ENCODE measurements at regions not wholly inside any gene's neighbourhood (a gene's known extent, or its start where the extent isn't known, plus 50 kb on each side); places are given as distances from the start of the nearest gene placed in this dataset.

DNA sequence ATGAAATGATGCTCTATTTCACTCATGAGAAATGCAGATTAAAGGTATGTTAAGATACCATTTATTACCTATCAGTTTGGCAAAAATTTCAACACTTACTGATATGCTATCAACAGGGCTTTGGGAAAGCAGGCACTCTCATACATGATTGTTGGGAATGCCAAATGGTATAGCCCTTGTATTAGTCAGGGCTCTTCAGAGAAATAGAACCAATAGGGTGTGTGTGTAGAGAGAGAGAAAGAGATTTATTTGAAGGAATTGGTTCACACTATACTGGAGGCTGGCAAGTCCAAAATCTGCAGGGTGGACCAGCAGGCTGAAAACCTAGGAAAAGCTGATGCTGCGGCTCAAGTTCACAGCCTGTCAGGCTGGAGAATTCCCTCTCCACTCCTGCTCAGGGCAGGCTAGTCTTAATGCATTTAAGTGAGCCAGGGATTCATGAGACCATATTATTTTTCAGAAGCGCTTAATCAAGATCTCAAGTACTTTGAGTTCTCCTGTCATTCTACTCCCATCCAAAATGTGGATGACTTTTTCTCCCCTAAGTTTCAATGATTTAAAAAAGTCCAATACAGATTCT lies 72.4 kb downstream of the NHLRC3 start:
- H3K4me3 ChIP-seq (ENCODE audit: low read length) = no peak overlapping the region
- TF ChIP-seq, protein P1, sequence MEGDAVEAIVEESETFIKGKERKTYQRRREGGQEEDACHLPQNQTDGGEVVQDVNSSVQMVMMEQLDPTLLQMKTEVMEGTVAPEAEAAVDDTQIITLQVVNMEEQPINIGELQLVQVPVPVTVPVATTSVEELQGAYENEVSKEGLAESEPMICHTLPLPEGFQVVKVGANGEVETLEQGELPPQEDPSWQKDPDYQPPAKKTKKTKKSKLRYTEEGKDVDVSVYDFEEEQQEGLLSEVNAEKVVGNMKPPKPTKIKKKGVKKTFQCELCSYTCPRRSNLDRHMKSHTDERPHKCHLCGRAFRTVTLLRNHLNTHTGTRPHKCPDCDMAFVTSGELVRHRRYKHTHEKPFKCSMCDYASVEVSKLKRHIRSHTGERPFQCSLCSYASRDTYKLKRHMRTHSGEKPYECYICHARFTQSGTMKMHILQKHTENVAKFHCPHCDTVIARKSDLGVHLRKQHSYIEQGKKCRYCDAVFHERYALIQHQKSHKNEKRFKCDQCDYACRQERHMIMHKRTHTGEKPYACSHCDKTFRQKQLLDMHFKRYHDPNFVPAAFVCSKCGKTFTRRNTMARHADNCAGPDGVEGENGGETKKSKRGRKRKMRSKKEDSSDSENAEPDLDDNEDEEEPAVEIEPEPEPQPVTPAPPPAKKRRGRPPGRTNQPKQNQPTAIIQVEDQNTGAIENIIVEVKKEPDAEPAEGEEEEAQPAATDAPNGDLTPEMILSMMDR (IDR thresholded peaks at IDR 0.05; ENCODE audit: insufficient read depth, low read depth, low read length, missing control alignments) = no peak
- no peak for DNase-seq (ENCODE audit: low read depth)

DNA sequence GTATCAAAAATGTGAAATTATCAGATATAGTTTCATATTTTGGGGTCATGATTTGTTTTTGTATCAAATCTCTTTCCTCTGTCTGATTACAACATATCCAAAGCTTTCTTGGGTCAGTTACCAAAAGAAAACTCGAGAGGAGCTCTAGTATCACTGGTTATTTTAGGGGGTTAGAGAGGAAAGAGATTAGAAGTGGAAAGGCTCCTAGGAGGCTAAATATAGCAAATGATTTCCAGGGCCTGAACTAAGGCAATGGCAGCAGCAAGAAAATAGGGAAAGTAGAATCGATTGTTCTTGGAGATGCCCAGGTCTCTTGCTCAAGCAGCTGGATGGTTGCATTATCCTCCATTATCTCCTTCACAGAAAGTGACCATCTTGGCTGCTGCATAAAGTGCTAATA lies 72.9 kb downstream of the NHLRC3 start:
- no peak overlapping the region for H3K4me3 ChIP-seq (ENCODE audit: low read length)
- no peak for DNase-seq (ENCODE audit: low read depth)
- TF ChIP-seq, protein P1 (IDR thresholded peaks at IDR 0.05; ENCODE audit: insufficient read depth, low read depth, low read length, missing control alignments) = no peak

DNA sequence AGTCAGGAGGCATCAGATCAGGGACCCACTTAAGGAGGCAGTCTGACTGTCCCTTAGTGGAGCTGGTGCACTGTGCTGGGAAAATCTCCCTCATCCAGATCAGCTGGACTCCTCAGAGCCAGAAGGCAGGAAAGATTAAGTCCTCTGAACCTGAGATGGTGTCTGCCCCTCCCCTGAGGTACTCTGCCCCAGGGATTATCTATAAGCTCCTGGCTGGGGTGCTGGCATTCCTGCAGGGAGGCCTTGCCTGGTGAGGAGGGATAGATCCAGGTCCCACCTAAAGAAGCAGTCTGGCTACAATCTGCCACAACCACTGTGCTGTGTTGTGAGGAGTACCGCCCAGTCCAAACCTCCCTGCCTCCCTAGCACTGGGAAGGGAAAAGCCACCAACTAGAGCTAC lies 81.2 kb downstream of the NHLRC3 start:
- TF ChIP-seq, protein P1 (IDR thresholded peaks at IDR 0.05; ENCODE audit: insufficient read depth, low read depth, low read length, missing control alignments) = no peak
- no peak overlapping the region for H3K4me3 ChIP-seq (ENCODE audit: low read length)
- DNase-seq (ENCODE audit: low read depth) = no peak

DNA sequence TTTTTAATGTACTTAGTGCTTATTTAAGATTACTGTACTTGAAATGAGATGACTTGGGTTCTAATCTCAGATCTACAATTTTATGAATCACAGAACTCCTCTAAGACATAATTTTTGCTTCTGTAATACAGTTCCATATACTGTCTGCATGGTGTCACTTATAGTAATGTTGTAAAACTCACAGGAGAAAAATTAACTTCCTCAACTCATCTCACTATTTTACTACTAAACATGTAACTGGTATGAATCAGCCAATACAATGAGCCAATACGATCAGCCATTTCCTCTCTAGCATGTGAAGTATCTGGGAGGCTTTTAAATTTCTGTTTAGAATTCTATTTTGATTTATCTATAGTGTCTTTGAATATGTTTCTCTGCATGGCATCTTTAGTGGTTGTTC lies 85.3 kb downstream of the NHLRC3 start:
- H3K4me3 ChIP-seq (ENCODE audit: low read length) = no peak overlapping the region
- no peak for DNase-seq (ENCODE audit: low read depth)

DNA sequence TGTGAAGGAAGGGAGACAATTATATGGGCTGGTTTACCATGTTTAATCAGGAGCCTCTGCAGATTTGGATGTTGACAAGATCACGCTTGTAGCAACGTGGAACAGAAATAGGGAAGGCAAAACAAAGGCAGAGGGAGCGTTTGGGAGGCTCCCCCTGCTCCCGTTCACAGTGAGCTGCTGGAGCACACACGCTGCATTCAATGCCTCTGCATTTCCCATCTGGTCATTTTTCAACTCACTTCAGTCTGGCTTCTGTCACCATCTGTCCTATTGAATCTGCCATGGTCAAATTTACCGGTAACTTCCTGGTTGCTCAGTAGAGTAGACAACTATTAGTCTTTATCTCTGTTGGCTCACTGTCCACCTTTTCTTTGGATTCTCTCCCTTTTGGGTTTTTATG lies 91.0 kb downstream of the NHLRC3 start:
- TF ChIP-seq, protein P1 (IDR thresholded peaks at IDR 0.05; ENCODE audit: insufficient read depth, low read depth, low read length, missing control alignments) = no peak
- H3K4me3 ChIP-seq (ENCODE audit: low read length) = no peak overlapping the region
- DNase-seq (ENCODE audit: low read depth) = no peak

More for the DNA sequence above, 85.3 kb downstream of the NHLRC3 start:
- TF ChIP-seq, protein P1 (IDR thresholded peaks at IDR 0.05; ENCODE audit: insufficient read depth, low read depth, low read length, missing control alignments) = no peak

DNA sequence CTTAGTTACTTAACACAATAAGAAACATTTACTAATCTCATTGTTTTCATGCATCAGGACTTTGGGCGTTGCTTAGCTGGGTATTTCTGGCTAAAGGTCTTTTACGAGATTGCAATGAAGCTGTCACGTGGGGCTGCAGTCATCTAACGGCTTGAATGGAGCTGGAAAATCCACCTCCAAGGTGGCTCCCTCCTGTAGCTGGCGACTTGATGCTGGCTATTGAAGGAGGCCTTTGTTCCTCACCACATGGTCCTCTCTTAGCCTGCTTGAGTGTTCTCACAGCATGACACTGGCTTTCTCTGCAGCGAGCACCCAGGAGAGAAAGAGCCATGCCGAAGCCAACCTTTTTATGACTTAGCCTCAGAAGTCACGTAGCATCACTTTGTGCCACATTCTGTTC lies 92.0 kb downstream of the NHLRC3 start:
- TF ChIP-seq, protein P1 (IDR thresholded peaks at IDR 0.05; ENCODE audit: insufficient read depth, low read depth, low read length, missing control alignments) = no peak
- DNase-seq (ENCODE audit: low read depth) = no peak
- H3K4me3 ChIP-seq (ENCODE audit: low read length) = no peak overlapping the region

Data from epithelial cell of esophagus (primary cell).